HCT116 (cell line): ENCODE measurements at regions not wholly inside any gene's neighbourhood (a gene's known extent, or its start where the extent isn't known, plus 50 kb on each side); places are given as distances from the start of the nearest gene placed in this dataset.

Source experiments
- ATAC-seq: fragments of 200-7000 bp; cut with Tn5 transposase; 2 replicates; pipeline ENCODE4 v1.9.1; 2020; ENCODE audit warnings: mild to moderate bottlenecking, moderate library complexity
- BruUV-seq: library from RNA; stranded (reverse); fragments of 400-500 nt; replicated peaks from 2 replicates; lab custom pipeline; 2021; lab: Mats Ljungman, UMichigan
- CTCF ChIA-PET: fragments of 300-600 bp; sonication (Branson Sonifier 250); formaldehyde crosslinking; loops from one replicate; lab custom pipeline; 2021; ENCODE audit warnings: antibody characterized with exemption; lab: Charles Lee
- POLR2A ChIA-PET: fragments of 300-600, 350-600 bp; sonication (Branson Sonifier 250); formaldehyde crosslinking; loops from one replicate; lab custom pipeline; 2021; ENCODE audit warnings: antibody characterized with exemption; lab: Charles Lee
- RAD21 ChIA-PET, 2 experiments: fragments of 300-600 bp; sonication (Branson Sonifier 250); formaldehyde crosslinking; loops; one replicate each; lab custom pipeline; 2023; ENCODE audit warnings: low total read pairs in 2 of 2; ENCODE audit not compliant: uncharacterized antibody in 2 of 2, unreplicated experiment in 2 of 2, low non-redundant PET in 1 of 2; lab: Charles Lee
- DNase-seq: peaks from one replicate; pipeline ENCODE4 v3.0.0-alpha.2; 2010; ENCODE audit warnings: low read depth, low spot score
- H2AFZ ChIP-seq: fragments of 200-600 bp; shearing (Covaris generic), sonication (generic); 2 replicates; pipeline ENCODE4 v1.6.1; 2017; ENCODE audit warnings: low read depth, mixed run types, mixed read lengths, antibody characterized with exemption, low read length; ENCODE audit not compliant: poor library complexity, severe bottlenecking
- H3K27ac ChIP-seq: 2 replicates; pipeline ENCODE4 v1.5.1; 2012; ENCODE audit warnings: low read depth, low read length
- H3K27me3 ChIP-seq: fragments of 200-600 bp; sonication (generic); 2 replicates; pipeline ENCODE4 v1.6.1; 2016; ENCODE audit warnings: mixed run types, low read length, mixed read lengths; ENCODE audit not compliant: insufficient read depth
- H3K36me3 ChIP-seq, 2 experiments: fragments of 200-500 bp in 1 of 2; fragments of 200-600 bp in 1 of 2; sonication (Bioruptor generic) in 1 of 2; sonication (generic) in 1 of 2; 2 replicates each; pipeline versions ENCODE4 v1.5.1 to v1.6.1; 2014 to 2016; ENCODE audit warnings: low read length in 2 of 2, inconsistent platforms in 1 of 2, mixed read lengths in 1 of 2, mixed run types in 1 of 2; ENCODE audit not compliant: insufficient read depth in 2 of 2, control insufficient read depth in 1 of 2
- H3K4me1 ChIP-seq, 2 experiments: fragments of 200-600 bp in 1 of 2; sonication (generic) in 1 of 2; 2 replicates each; pipeline versions ENCODE4 v1.5.1 to v1.6.1; 2012 to 2017; ENCODE audit warnings: low read length in 2 of 2, inconsistent platforms in 1 of 2, mild to moderate bottlenecking in 1 of 2, mixed read lengths in 1 of 2, mixed run types in 1 of 2, moderate library complexity in 1 of 2; ENCODE audit not compliant: insufficient read depth in 2 of 2, control insufficient read depth in 1 of 2
- H3K4me2 ChIP-seq: fragments of 200-600 bp; sonication (generic); 2 replicates; pipeline ENCODE4 v1.6.1; 2017; ENCODE audit warnings: mixed run types, low read length, mixed read lengths
- H3K4me3 ChIP-seq, 2 experiments: fragments of 200-600 bp in 1 of 2; sonication (generic) in 1 of 2; replicated peaks in 1 of 2; 2 replicates each; pipeline ENCODE4 v1.5.1; 2011 to 2016; ENCODE audit warnings: low read length in 2 of 2, control low read depth in 1 of 2, low read depth in 1 of 2, mild to moderate bottlenecking in 1 of 2, mixed read lengths in 1 of 2, mixed run types in 1 of 2
- H3K79me2 ChIP-seq: fragments of 200-600 bp; sonication (generic); 2 replicates; pipeline ENCODE4 v1.6.1; 2017; ENCODE audit warnings: mild to moderate bottlenecking, mixed run types, low read length, moderate library complexity, mixed read lengths; ENCODE audit not compliant: insufficient read depth
- H3K9ac ChIP-seq: fragments of 200-600 bp; sonication (generic); 2 replicates; pipeline ENCODE4 v1.6.1; 2016; ENCODE audit warnings: low read length, mixed read lengths
- H3K9me2 ChIP-seq: fragments of 200-600 bp; sonication (generic), shearing (Covaris generic); 2 replicates; pipeline ENCODE4 v1.6.1; 2017; ENCODE audit warnings: mixed run types, mild to moderate bottlenecking, moderate library complexity; ENCODE audit not compliant: insufficient read depth
- H3K9me3 ChIP-seq, 2 experiments: fragments of 200-500 bp in 1 of 2; fragments of 200-600 bp in 1 of 2; sonication (Bioruptor generic) in 1 of 2; sonication (generic) in 1 of 2; 2 replicates each; pipeline ENCODE4 v1.6.1; 2014 to 2017; ENCODE audit warnings: low read length in 2 of 2, mixed read lengths in 2 of 2, inconsistent platforms in 1 of 2, low read depth in 1 of 2, mild to moderate bottlenecking in 1 of 2, mixed run types in 1 of 2, moderate library complexity in 1 of 2; ENCODE audit not compliant: control insufficient read depth in 1 of 2, insufficient read depth in 1 of 2
- H4K20me1 ChIP-seq: fragments of 200-600 bp; sonication (generic), shearing (Covaris generic); 2 replicates; pipeline ENCODE4 v1.6.1; 2017; ENCODE audit warnings: mixed run types, mild to moderate bottlenecking, moderate library complexity; ENCODE audit not compliant: insufficient read depth
- CBX3 ChIP-seq: IDR thresholded peaks from 2 replicates; pipeline ENCODE4 v1.6.1; 2012; ENCODE audit warnings: low read depth
- ELF1 ChIP-seq: IDR thresholded peaks from 2 replicates; pipeline ENCODE4 v1.6.1; 2012; ENCODE audit warnings: low read depth, borderline replicate concordance
- EZH2 ChIP-seq: fragments of 200-600 bp; sonication (generic); IDR thresholded peaks from 2 replicates; pipeline ENCODE4 v1.6.1; 2017; ENCODE audit warnings: antibody characterized with exemption, mixed run types
- FOSL1 ChIP-seq: IDR thresholded peaks from 2 replicates; pipeline ENCODE4 v1.6.1; 2012; ENCODE audit warnings: low read depth
- POLR2A ChIP-seq: IDR thresholded peaks from 2 replicates; pipeline ENCODE4 v1.7.0; 2011; ENCODE audit warnings: borderline replicate concordance; ENCODE audit not compliant: insufficient read depth, insufficient read length; ENCODE audit errors: extremely low read depth
- RAD21 ChIP-seq: IDR thresholded peaks from 2 replicates; pipeline ENCODE4 v1.6.1; 2012; ENCODE audit warnings: low read depth, mild to moderate bottlenecking
- SIN3A ChIP-seq: IDR thresholded peaks from 2 replicates; pipeline ENCODE4 v1.6.1; 2012; ENCODE audit warnings: low read depth
- YY1 ChIP-seq: IDR thresholded peaks from 2 replicates; pipeline ENCODE4 v1.6.1; 2011; ENCODE audit warnings: low read length, low read depth, moderate library complexity, mild to moderate bottlenecking; ENCODE audit not compliant: insufficient replicate concordance; ENCODE audit errors: extremely low read depth
- ZNF274 ChIP-seq: fragments of 200-500 bp; sonication (Bioruptor generic); IDR thresholded peaks from 2 replicates; pipeline ENCODE4 v1.6.1; 2014; ENCODE audit warnings: mild to moderate bottlenecking, low read depth, low read length, inconsistent platforms
- intact Hi-C: fragments of 100-400 bp; cut with micrococcal nuclease; formaldehyde crosslinking; loops from 2 replicates; pipeline ENCODE4 v1.10.0; 2022
- TF ChIP-seq, protein P1 (sequence below): IDR thresholded peaks from 2 replicates; pipeline ENCODE4 v1.6.1; 2011; ENCODE audit warnings: mild to moderate bottlenecking, low read length, moderate library complexity; ENCODE audit not compliant: insufficient replicate concordance; ENCODE audit errors: extremely low read depth
- TF ChIP-seq, protein P2 (sequence below), 3 experiments: fragments of 200-600 bp in 1 of 3; sonication (generic) in 1 of 3; IDR thresholded peaks in 2 of 3; conservative IDR thresholded peaks in 1 of 3; 2 replicates each; pipeline ENCODE4 v1.5.1; 2012 to 2017; ENCODE audit warnings: low read depth in 2 of 3, low read length in 2 of 3, antibody characterized with exemption in 1 of 3, borderline replicate concordance in 1 of 3, control low read depth in 1 of 3, mild to moderate bottlenecking in 1 of 3, mixed read lengths in 1 of 3, mixed run types in 1 of 3, moderate library complexity in 1 of 3; ENCODE audit not compliant: insufficient read depth in 1 of 3

DNA sequence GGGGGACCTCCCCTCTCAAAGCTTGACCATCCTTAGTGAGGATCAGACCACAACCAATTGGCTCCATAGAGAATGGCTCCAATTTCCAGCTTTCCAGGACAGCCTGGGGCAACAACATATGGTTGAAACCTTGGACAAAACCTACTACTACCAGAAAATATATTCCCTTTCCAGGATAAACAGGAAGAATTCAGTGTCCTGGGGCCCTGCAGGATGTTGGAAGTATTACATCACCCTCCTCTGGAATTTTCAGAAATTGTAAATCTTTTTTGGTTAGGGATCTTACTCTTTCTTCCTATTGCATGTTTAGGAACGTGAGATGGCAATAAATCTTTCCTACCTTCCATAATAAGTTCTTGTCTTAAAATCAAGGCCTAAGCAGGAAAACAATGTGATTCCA lies 158.9 kb upstream of the MEIS1 start:
- H2AFZ ChIP-seq = no peak overlapping the region
- intact Hi-C loops = no loop called here
- no TSS peak for BruUV-seq

DNA sequence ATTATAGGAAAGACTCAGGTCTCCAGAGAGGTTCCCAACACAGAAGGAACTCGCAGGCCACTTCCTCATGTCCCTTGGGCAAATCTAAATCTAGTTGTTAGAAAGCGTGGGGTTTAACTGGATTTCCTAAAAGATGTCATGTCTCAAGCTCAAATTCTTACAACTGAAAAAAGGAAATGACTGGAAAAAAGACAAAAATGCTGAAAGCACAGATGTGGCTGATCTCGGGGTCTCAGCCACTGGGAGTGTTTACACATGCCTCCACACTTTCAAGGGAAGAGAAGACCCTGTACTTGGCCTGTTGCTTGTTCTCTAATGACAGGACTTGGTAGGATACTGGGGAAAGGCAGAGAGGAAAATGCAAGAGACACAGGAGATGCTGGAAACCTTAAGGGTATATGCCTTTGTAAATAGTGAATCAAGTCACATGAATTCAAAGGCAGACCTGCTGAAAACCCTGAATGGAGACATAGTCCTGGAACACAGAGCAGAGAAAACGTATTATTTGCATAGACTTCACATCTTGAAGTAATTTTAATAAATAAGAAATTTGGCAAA lies 160.9 kb upstream of the MEIS1 start:
- CTCF ChIA-PET = no interaction called here
- DNase-seq (no peak), ATAC-seq (no peak)
- no TSS peak for BruUV-seq
- RAD21 ChIA-PET = no interaction called here
- no peaks in the 10 kb centered on the region for H3K36me3 ChIP-seq
- POLR2A ChIA-PET = no interaction called here
- no peak overlapping the region for H2AFZ ChIP-seq
- H3K9me2 ChIP-seq = no peaks in the 10 kb centered on the region
- no peak overlapping the region for H3K4me3 ChIP-seq
- no peak overlapping the region for H3K9ac ChIP-seq
- no peaks in the 10 kb centered on the region for H3K9me3 ChIP-seq
- H3K27me3 ChIP-seq = no peaks in the 10 kb centered on the region
- H3K4me2 ChIP-seq = no peak overlapping the region
- H4K20me1 ChIP-seq = no peaks in the 10 kb centered on the region
- H3K27ac ChIP-seq = no peak overlapping the region
- no peaks in the 10 kb centered on the region for H3K79me2 ChIP-seq
- H3K4me1 ChIP-seq = no peaks in the 10 kb centered on the region
- intact Hi-C loops = no loop called here
- TF ChIP-seq ZNF274 = no peak
- TF ChIP-seq ELF1 = no peak
- TF ChIP-seq YY1 = no peak
- no peak for TF ChIP-seq CBX3
- TF ChIP-seq FOSL1 = no peak
- TF ChIP-seq, protein P1, sequence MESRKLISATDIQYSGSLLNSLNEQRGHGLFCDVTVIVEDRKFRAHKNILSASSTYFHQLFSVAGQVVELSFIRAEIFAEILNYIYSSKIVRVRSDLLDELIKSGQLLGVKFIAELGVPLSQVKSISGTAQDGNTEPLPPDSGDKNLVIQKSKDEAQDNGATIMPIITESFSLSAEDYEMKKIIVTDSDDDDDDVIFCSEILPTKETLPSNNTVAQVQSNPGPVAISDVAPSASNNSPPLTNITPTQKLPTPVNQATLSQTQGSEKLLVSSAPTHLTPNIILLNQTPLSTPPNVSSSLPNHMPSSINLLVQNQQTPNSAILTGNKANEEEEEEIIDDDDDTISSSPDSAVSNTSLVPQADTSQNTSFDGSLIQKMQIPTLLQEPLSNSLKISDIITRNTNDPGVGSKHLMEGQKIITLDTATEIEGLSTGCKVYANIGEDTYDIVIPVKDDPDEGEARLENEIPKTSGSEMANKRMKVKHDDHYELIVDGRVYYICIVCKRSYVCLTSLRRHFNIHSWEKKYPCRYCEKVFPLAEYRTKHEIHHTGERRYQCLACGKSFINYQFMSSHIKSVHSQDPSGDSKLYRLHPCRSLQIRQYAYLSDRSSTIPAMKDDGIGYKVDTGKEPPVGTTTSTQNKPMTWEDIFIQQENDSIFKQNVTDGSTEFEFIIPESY = no peak
- TF ChIP-seq RAD21 = no peak
- no peak for TF ChIP-seq EZH2
- TF ChIP-seq SIN3A = no peak
- TF ChIP-seq, protein P2, sequence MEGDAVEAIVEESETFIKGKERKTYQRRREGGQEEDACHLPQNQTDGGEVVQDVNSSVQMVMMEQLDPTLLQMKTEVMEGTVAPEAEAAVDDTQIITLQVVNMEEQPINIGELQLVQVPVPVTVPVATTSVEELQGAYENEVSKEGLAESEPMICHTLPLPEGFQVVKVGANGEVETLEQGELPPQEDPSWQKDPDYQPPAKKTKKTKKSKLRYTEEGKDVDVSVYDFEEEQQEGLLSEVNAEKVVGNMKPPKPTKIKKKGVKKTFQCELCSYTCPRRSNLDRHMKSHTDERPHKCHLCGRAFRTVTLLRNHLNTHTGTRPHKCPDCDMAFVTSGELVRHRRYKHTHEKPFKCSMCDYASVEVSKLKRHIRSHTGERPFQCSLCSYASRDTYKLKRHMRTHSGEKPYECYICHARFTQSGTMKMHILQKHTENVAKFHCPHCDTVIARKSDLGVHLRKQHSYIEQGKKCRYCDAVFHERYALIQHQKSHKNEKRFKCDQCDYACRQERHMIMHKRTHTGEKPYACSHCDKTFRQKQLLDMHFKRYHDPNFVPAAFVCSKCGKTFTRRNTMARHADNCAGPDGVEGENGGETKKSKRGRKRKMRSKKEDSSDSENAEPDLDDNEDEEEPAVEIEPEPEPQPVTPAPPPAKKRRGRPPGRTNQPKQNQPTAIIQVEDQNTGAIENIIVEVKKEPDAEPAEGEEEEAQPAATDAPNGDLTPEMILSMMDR (IDR thresholded peaks at IDR 0.05 in 2 of 3, conservative IDR thresholded peaks at IDR 0.05 in 1 of 3; ENCODE audit: borderline replicate concordance in 1 of 3, insufficient read depth in 1 of 3, low read depth in 2 of 3, low read length in 2 of 3) = no peak

More for the DNA sequence above, 158.9 kb upstream of the MEIS1 start:
- DNase-seq = no peak
- TF ChIP-seq FOSL1 (no peak), CBX3 (no peak), POLR2A (no peak)
- TF ChIP-seq, protein P2 (IDR thresholded peaks at IDR 0.05 in 2 of 3, conservative IDR thresholded peaks at IDR 0.05 in 1 of 3; ENCODE audit: borderline replicate concordance in 1 of 3, insufficient read depth in 1 of 3, low read depth in 2 of 3, low read length in 2 of 3) = peak in 1 of 3 experiments; percentile 22; a peak in 1 of 6 replicates
- Histone ChIP-seq H3K27ac (no peak overlapping the region), H3K9me2 (no peaks in the 10 kb centered on the region), H3K9ac (no peak overlapping the region), H3K4me3 (no peak overlapping the region), H4K20me1 (no peaks in the 10 kb centered on the region), H3K36me3 (no peaks in the 10 kb centered on the region), H3K4me2 (no peak overlapping the region), H3K4me1 (no peaks in the 10 kb centered on the region), H3K9me3 (no peaks in the 10 kb centered on the region), H3K79me2 (no peaks in the 10 kb centered on the region), H3K27me3 (no peaks in the 10 kb centered on the region)
- RAD21 ChIA-PET = no interaction called here
- no peak for ATAC-seq
- CTCF ChIA-PET = no interaction called here
- POLR2A ChIA-PET = no interaction called here
